CD14-positive monocyte (primary cell): ENCODE measurements at regions not wholly inside any gene's neighbourhood (a gene's known extent, or its start where the extent isn't known, plus 50 kb on each side); places are given as distances from the start of the nearest gene placed in this dataset.

Experiments used
- DNase-seq, 3 donors: peaks; one replicate each; pipeline ENCODE4 v3.0.0-alpha.2; 2011 to 2022
- H2AFZ ChIP-seq: 2 replicates; pipeline ENCODE4 v1.6.0; 2012; ENCODE audit warnings: mild to moderate bottlenecking, low read depth, low read length, inconsistent platforms; ENCODE audit not compliant: insufficient read depth, poor library complexity, severe bottlenecking
- H3K27ac ChIP-seq, 2 donors: 1 replicate in 1 of 2; 2 replicates in 1 of 2; pipeline ENCODE4 v1.5.1; 2012 to 2013; ENCODE audit warnings: low read length in 2 of 2, control low read depth in 1 of 2, inconsistent platforms in 1 of 2, low read depth in 1 of 2, mild to moderate bottlenecking in 1 of 2
- H3K27me3 ChIP-seq, 2 donors: one replicate each; pipeline versions ENCODE4 v1.6.0 to v1.6.1; 2011 to 2013; ENCODE audit warnings: low read length in 2 of 2; ENCODE audit not compliant: control insufficient read depth in 2 of 2, insufficient read depth in 2 of 2
- H3K36me3 ChIP-seq, 2 donors: replicated peaks in 1 of 2; 1 replicate in 1 of 2; 2 replicates in 1 of 2; pipeline versions ENCODE4 v1.5.1 to v1.6.1; 2012 to 2013; ENCODE audit warnings: low read length in 2 of 2, control low read depth in 1 of 2, inconsistent platforms in 1 of 2, mild to moderate bottlenecking in 1 of 2; ENCODE audit not compliant: insufficient read depth in 2 of 2, control insufficient read depth in 1 of 2
- H3K4me1 ChIP-seq, 2 donors: 1 replicate in 1 of 2; 2 replicates in 1 of 2; pipeline versions ENCODE4 v1.5.1 to v1.6.1; 2012 to 2013; ENCODE audit warnings: low read length in 2 of 2, control low read depth in 1 of 2, inconsistent platforms in 1 of 2, mild to moderate bottlenecking in 1 of 2, moderate library complexity in 1 of 2; ENCODE audit not compliant: insufficient read depth in 2 of 2, control insufficient read depth in 1 of 2
- H3K4me2 ChIP-seq: replicated peaks from 2 replicates; pipeline ENCODE3; 2012; ENCODE audit warnings: low read length, moderate library complexity, mild to moderate bottlenecking; ENCODE audit not compliant: poor library complexity, severe bottlenecking; ENCODE audit errors: extremely low read depth
- H3K4me3 ChIP-seq, 3 experiments: fragments of 200-600 bp in 1 of 3; sonication (generic) in 1 of 3; replicated peaks in 1 of 3; 1 replicate in 2 of 3; 2 replicates in 1 of 3; pipeline ENCODE4 v1.5.1; 2011 to 2013; ENCODE audit warnings: low read length in 3 of 3, mild to moderate bottlenecking in 3 of 3, control low read depth in 2 of 3, low read depth in 2 of 3, inconsistent platforms in 1 of 3, moderate library complexity in 1 of 3
- H3K79me2 ChIP-seq: 2 replicates; pipeline ENCODE4 v1.6.0; 2012; ENCODE audit warnings: mild to moderate bottlenecking, control low read depth, inconsistent platforms, low read length, moderate library complexity; ENCODE audit not compliant: insufficient read depth
- H3K9ac ChIP-seq: 2 replicates; pipeline ENCODE4 v1.6.0; 2017; ENCODE audit warnings: low read length, mild to moderate bottlenecking; ENCODE audit not compliant: insufficient read depth, poor library complexity, severe bottlenecking
- H3K9me3 ChIP-seq, 2 donors: replicated peaks in 1 of 2; 1 replicate in 1 of 2; 2 replicates in 1 of 2; pipeline versions ENCODE4 v1.5.1 to v1.6.1; 2012 to 2013; ENCODE audit warnings: low read length in 2 of 2, control low read depth in 1 of 2; ENCODE audit not compliant: control insufficient read depth in 1 of 2, insufficient read depth in 1 of 2
- H4K20me1 ChIP-seq: 2 replicates; pipeline ENCODE4 v1.6.0; 2012; ENCODE audit warnings: mild to moderate bottlenecking, low read length, control low read depth, moderate library complexity; ENCODE audit not compliant: insufficient read depth
- H3K27ac Mint-ChIP-seq, 7 donors: one replicate each; pipeline ENCODE4 v1.8.0; 2020; ENCODE audit warnings: mild to moderate bottlenecking in 7 of 7, mixed read lengths in 7 of 7, moderate library complexity in 6 of 7, inconsistent platforms in 2 of 7
- H3K27me3 Mint-ChIP-seq, 3 donors: one replicate each; pipeline ENCODE4 v1.8.0; 2021 to 2022; ENCODE audit warnings: low read depth in 3 of 3, mild to moderate bottlenecking in 3 of 3, mixed read lengths in 3 of 3, moderate library complexity in 3 of 3, inconsistent platforms in 1 of 3
- H3K36me3 Mint-ChIP-seq, 2 donors: one replicate each; pipeline ENCODE4 v1.8.0; 2020; ENCODE audit warnings: mixed read lengths in 2 of 2, inconsistent platforms in 1 of 2, mild to moderate bottlenecking in 1 of 2
- H3K4me1 Mint-ChIP-seq: one replicate; pipeline ENCODE4 v1.8.0; 2020; ENCODE audit warnings: mild to moderate bottlenecking, mixed read lengths
- H3K4me3 Mint-ChIP-seq, 2 donors: one replicate each; pipeline ENCODE4 v1.8.0; 2020; ENCODE audit warnings: mild to moderate bottlenecking in 2 of 2, mixed read lengths in 2 of 2, moderate library complexity in 1 of 2
- H3K9me3 Mint-ChIP-seq, 7 donors: one replicate each; pipeline ENCODE4 v1.8.0; 2020 to 2022; ENCODE audit warnings: mixed read lengths in 7 of 7, mild to moderate bottlenecking in 6 of 7, moderate library complexity in 6 of 7, inconsistent platforms in 2 of 7
- CTCF ChIP-seq: fragments of 200-600 bp; IDR thresholded peaks from one replicate; pipeline ENCODE4 v1.8.0; 2022; ENCODE audit warnings: antibody characterized with exemption, mild to moderate bottlenecking
- WGBS: methylation state at CpG from one replicate; pipeline ENCODE4 v1.1.5; 2013; ENCODE audit warnings: missing lambda C conversion rate; ENCODE audit not compliant: insufficient coverage; 5-methylcytosine and 5-hydroxymethylcytosine counted together
- intact Hi-C, 2 donors: fragments of 100-400 bp; cut with micrococcal nuclease; formaldehyde crosslinking; loops; one replicate each; pipeline versions ENCODE4 v1.15.0 to v1.15.1; 2023

GRCh38 chr17:31594416-31594815 is 202.9 kb downstream of the RAB11FIP4 start:
- no peak for TF ChIP-seq CTCF
- Histone ChIP-seq H3K79me2 (no peaks in the 10 kb centered on the region), H3K27ac (no peak overlapping the region), H2AFZ (no peak overlapping the region), H3K4me2 (no peak overlapping the region), H4K20me1 (no peaks in the 10 kb centered on the region), H3K27me3 (no peaks in the 10 kb centered on the region), H3K36me3 (no peaks in the 10 kb centered on the region), H3K4me1 (peaks cover 20 to 24% of the 10 kb centered on the region in 2 donors), H3K9ac (no peak overlapping the region), H3K4me3 (no peak overlapping the region), H3K9me3 (no peaks in the 10 kb centered on the region)
- H3K4me1 Mint-ChIP-seq, result peaks cover 27% of the 10 kb centered on the region
- no peaks in the 10 kb centered on the region for H3K9me3 Mint-ChIP-seq
- WGBS, result 96% methylated on average over 3 of the region's 3 CpGs
- H3K27ac Mint-ChIP-seq, result peak overlapping the region in 4 of 7 donors; percentile 4 to 53 (median 29)
- intact Hi-C loops, result no loop called here
- peaks cover 5% of the 10 kb centered on the region in 2 donors for H3K36me3 Mint-ChIP-seq
- no peaks in the 10 kb centered on the region for H3K27me3 Mint-ChIP-seq
- DNase-seq, result no peak
- no peak overlapping the region for H3K4me3 Mint-ChIP-seq

- Histone ChIP-seq H3K4me3 (no peak overlapping the region), H3K27me3 (no peaks in the 10 kb centered on the region), H3K9ac (no peak overlapping the region), H3K9me3 (no peaks in the 10 kb centered on the region), H3K4me2 (no peak overlapping the region), H3K4me1 (peaks cover 20 to 24% of the 10 kb centered on the region in 2 donors), H4K20me1 (no peaks in the 10 kb centered on the region), H3K27ac (no peak overlapping the region), H3K79me2 (no peaks in the 10 kb centered on the region), H3K36me3 (no peaks in the 10 kb centered on the region), H2AFZ (no peak overlapping the region)
- H3K9me3 Mint-ChIP-seq, result no peaks in the 10 kb centered on the region
- peak overlapping the region in 2 of 7 donors; percentile 4 to 42 for H3K27ac Mint-ChIP-seq
- no peak for TF ChIP-seq CTCF
- intact Hi-C loops, result no loop called here
- DNase-seq, result no peak
- H3K36me3 Mint-ChIP-seq, result peaks cover 5% of the 10 kb centered on the region in 2 donors
- WGBS, result 100% methylated on average over 3 of the region's 7 CpGs
- peaks cover 27% of the 10 kb centered on the region for H3K4me1 Mint-ChIP-seq
- no peak overlapping the region for H3K4me3 Mint-ChIP-seq
- H3K27me3 Mint-ChIP-seq, result no peaks in the 10 kb centered on the region
Observed at GRCh38 chr17:31593806-31594205, 202.3 kb downstream of the RAB11FIP4 start.
